Mucosa of rectum (tissue), 2 donors: ENCODE measurements at regions not wholly inside any gene's neighbourhood (a gene's known extent, or its start where the extent isn't known, plus 50 kb on each side); places are given as distances from the start of the nearest gene placed in this dataset.

ENCODE experiments used
- H3K27ac ChIP-seq, 2 donors: one replicate each; pipeline ENCODE4 v1.7.0; 2013; ENCODE audit warnings: inconsistent platforms in 2 of 2, low read depth in 2 of 2, low read length in 2 of 2
- H3K27me3 ChIP-seq, 2 donors: one replicate each; pipeline ENCODE4 v1.7.0; 2013; ENCODE audit warnings: low read length in 2 of 2; ENCODE audit not compliant: control insufficient read depth in 2 of 2, insufficient read depth in 2 of 2
- H3K36me3 ChIP-seq, 2 donors: one replicate each; pipeline ENCODE4 v1.7.0; 2013; ENCODE audit warnings: low read length in 2 of 2; ENCODE audit not compliant: control insufficient read depth in 2 of 2, insufficient read depth in 2 of 2
- H3K4me1 ChIP-seq, 2 donors: one replicate each; pipeline ENCODE4 v1.7.0; 2013; ENCODE audit warnings: low read length in 2 of 2, mild to moderate bottlenecking in 1 of 2; ENCODE audit not compliant: control insufficient read depth in 2 of 2, insufficient read depth in 2 of 2
- H3K4me3 ChIP-seq, 2 donors: one replicate each; pipeline ENCODE4 v1.7.0; 2013; ENCODE audit warnings: low read length in 2 of 2
- H3K9ac ChIP-seq, 2 donors: one replicate each; pipeline ENCODE4 v1.7.0; 2013; ENCODE audit warnings: low read length in 2 of 2, low read depth in 1 of 2, mild to moderate bottlenecking in 1 of 2
- H3K9me3 ChIP-seq, 2 donors: one replicate each; pipeline ENCODE4 v1.7.0; 2013; ENCODE audit warnings: low read length in 2 of 2; ENCODE audit not compliant: control insufficient read depth in 2 of 2
- donor health status: healthy.
- donor health status: Normal muscosa, but diverticular disease.

DNA sequence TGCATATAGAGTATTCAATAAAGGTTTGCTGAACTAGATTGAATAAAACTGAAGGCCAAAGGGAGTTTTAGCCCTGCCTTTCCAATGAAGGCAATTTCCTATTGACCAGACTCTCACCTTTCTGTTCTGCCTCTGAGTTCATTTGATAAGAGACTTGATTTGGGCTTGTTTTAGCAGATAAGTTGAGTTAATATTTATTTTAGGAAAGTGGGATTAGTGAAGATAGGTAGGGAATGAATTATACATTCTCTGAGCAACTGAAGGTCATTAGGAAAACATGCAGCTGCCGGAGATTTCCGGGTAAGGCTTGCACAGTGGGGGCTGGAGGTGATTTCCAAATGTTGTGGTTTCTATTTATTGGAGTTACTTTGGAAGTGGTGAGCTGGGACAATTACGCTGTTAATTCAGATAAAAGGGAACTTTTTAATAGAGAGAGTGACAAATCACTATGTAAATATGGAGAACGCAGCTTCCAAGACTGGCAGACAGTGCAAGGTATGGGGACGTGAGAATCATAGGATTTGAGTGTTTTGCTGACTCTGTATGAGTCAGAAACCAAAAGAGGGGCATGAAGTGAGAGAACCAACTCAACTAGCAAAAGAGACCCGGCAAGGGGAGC is 553.6 kb upstream of the BOD1L1 start:
- Histone ChIP-seq H3K9ac (no peak overlapping the region), H3K9me3 (no peaks in the 10 kb centered on the region), H3K27ac (no peak overlapping the region)

GRCh38 chr4:14182148-14182547 is 554.6 kb upstream of the BOD1L1 start:
- Histone ChIP-seq H3K27ac (no peak overlapping the region), H3K36me3 (no peaks in the 10 kb centered on the region), H3K9ac (no peak overlapping the region), H3K4me1 (no peaks in the 10 kb centered on the region), H3K4me3 (no peak overlapping the region), H3K9me3 (no peaks in the 10 kb centered on the region), H3K27me3 (no peaks in the 10 kb centered on the region)

More for the DNA sequence above, 553.6 kb upstream of the BOD1L1 start:
- Histone ChIP-seq H3K27me3 (no peaks in the 10 kb centered on the region), H3K4me3 (no peak overlapping the region), H3K36me3 (no peaks in the 10 kb centered on the region), H3K4me1 (no peaks in the 10 kb centered on the region)

DNA sequence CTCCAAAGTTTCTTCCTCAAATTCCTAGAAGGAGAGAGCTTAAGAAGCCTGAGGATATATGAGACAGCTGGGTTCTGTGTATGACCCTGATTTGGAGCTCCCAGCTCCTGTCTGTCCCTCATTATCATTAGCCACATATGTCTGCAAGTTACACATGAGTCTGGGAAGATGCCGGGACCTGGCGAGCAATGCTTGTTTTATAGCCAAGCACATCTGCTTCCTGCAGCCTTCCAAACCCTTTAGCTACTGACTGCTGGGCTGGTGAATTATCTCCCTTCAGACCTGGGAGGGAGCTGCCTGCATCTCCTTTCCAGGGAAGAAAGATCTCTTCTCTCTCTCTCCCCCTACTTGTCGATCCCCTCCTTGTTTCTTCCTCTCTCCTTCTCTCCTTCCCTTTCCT is 556.7 kb upstream of the BOD1L1 start:
- Histone ChIP-seq H3K27me3 (no peaks in the 10 kb centered on the region), H3K9me3 (no peaks in the 10 kb centered on the region), H3K9ac (no peak overlapping the region), H3K36me3 (no peaks in the 10 kb centered on the region), H3K27ac (no peak overlapping the region), H3K4me1 (no peaks in the 10 kb centered on the region), H3K4me3 (no peak overlapping the region)

DNA sequence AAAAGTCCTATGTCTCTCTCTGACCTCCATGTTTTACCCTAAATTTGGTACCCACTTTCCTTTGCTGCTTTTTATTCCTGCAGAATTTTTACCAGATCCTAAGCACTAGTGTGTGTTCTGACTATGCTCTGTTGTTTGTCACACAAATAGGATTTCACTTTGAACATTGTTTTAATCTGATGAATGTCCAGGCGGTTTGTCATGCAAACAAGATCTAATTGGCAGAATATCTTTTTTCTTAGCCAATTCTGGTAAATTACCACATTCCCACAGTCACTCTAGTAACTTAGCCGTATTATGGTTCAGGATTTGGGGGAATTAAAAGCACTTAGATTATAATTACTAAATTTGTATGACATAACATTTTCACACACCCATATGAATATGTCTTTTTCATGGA is 557.2 kb upstream of the BOD1L1 start:
- no peaks in the 10 kb centered on the region for H3K27me3 ChIP-seq
- H3K36me3 ChIP-seq, result no peaks in the 10 kb centered on the region
- no peaks in the 10 kb centered on the region for H3K4me1 ChIP-seq
- no peak overlapping the region for H3K4me3 ChIP-seq
- no peak overlapping the region for H3K9ac ChIP-seq
- no peak overlapping the region for H3K27ac ChIP-seq
- no peaks in the 10 kb centered on the region for H3K9me3 ChIP-seq

DNA sequence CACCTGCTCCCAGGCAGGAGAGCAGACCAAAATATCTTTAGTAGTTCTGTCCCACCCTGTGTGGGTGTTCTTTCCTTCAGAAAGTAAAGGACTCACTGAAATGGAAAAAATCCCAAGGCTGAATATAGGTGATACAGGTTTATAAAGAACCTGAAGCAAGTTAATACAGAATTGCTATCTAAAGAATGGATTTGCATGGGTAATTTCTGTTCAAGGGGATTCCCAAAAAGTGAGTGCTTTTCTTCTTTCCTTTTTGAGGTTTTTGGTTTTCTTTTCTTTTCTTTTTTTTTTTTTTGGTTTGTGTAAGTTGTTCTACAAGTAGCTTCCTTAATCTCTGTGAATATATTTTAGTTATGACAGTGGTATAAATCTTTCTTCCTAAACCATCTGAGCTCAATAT is 560.7 kb upstream of the BOD1L1 start:
- Histone ChIP-seq H3K4me3 (no peak overlapping the region), H3K4me1 (no peaks in the 10 kb centered on the region), H3K27me3 (no peaks in the 10 kb centered on the region), H3K9me3 (no peaks in the 10 kb centered on the region), H3K36me3 (no peaks in the 10 kb centered on the region), H3K27ac (no peak overlapping the region), H3K9ac (no peak overlapping the region)

- Histone ChIP-seq H3K4me3 (no peak overlapping the region), H3K4me1 (no peaks in the 10 kb centered on the region), H3K9me3 (no peaks in the 10 kb centered on the region), H3K27me3 (no peaks in the 10 kb centered on the region), H3K27ac (no peak overlapping the region), H3K9ac (no peak overlapping the region), H3K36me3 (no peaks in the 10 kb centered on the region)
These were observed 566.1 kb upstream of the BOD1L1 start for GRCh38 chr4:14193601-14194000.

- no peak overlapping the region for H3K9ac ChIP-seq
- H3K36me3 ChIP-seq, result no peaks in the 10 kb centered on the region
- no peaks in the 10 kb centered on the region for H3K27me3 ChIP-seq
- no peaks in the 10 kb centered on the region for H3K4me1 ChIP-seq
- no peak overlapping the region for H3K4me3 ChIP-seq
- H3K9me3 ChIP-seq, result no peaks in the 10 kb centered on the region
- no peak overlapping the region for H3K27ac ChIP-seq
These were observed 568.6 kb upstream of the BOD1L1 start for GRCh38 chr4:14196131-14196530.

- Histone ChIP-seq H3K4me1 (no peaks in the 10 kb centered on the region), H3K27ac (no peak overlapping the region), H3K27me3 (no peaks in the 10 kb centered on the region), H3K9ac (no peak overlapping the region), H3K4me3 (no peak overlapping the region), H3K36me3 (no peaks in the 10 kb centered on the region), H3K9me3 (no peaks in the 10 kb centered on the region)
These were observed 587.7 kb upstream of the BOD1L1 start for GRCh38 chr4:14215116-14215770.

GRCh38 chr4:14217401-14217800 is 589.9 kb upstream of the BOD1L1 start:
- Histone ChIP-seq H3K4me1 (no peaks in the 10 kb centered on the region), H3K27me3 (no peaks in the 10 kb centered on the region), H3K9ac (no peak overlapping the region), H3K4me3 (no peak overlapping the region), H3K27ac (no peak overlapping the region), H3K36me3 (no peaks in the 10 kb centered on the region), H3K9me3 (no peaks in the 10 kb centered on the region)

DNA sequence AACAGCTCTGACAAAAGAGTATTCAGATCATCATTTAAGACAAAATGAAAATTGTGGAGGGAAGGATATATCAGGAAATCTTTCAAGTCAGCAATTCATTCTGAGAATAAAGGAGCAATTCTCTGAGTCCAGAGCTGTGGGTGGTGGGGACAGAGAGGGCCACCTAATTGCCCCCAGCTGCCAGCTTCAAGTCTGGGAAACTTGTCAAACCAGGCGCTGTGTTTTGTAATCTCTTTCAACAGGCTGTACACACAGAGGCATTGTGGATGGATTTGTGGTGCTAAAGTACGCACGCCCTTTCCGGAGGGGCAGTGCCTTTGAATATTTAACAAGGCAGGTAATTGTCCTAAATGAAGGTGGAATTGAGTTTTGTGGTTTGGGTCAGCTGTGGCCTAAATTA is 591.1 kb upstream of the BOD1L1 start:
- Histone ChIP-seq H3K36me3 (no peaks in the 10 kb centered on the region), H3K27ac (no peak overlapping the region), H3K4me3 (no peak overlapping the region), H3K4me1 (no peaks in the 10 kb centered on the region), H3K27me3 (no peaks in the 10 kb centered on the region), H3K9ac (no peak overlapping the region), H3K9me3 (no peaks in the 10 kb centered on the region)
